Left lung (tissue), 4 donors: ENCODE measurements at regions not wholly inside any gene's neighbourhood (a gene's known extent, or its start where the extent isn't known, plus 50 kb on each side); places are given as distances from the start of the nearest gene placed in this dataset.

ENCODE experiments used
- ATAC-seq: fragments of 200-7000 bp; cut with Tn5 transposase; one replicate; pipeline ENCODE4 v1.9.1; 2020; ENCODE audit warnings: moderate library complexity
- DNase-seq, 4 donors: peaks; one replicate each; pipeline ENCODE4 v3.0.0-alpha.2; 2013 to 2020
- H3K27ac ChIP-seq, 2 donors: fragments of 200-600 bp; sonication (generic) in 1 of 2; one replicate each; pipeline versions ENCODE4 v1.5.0 to v1.8.0; 2020 to 2021
- H3K27me3 ChIP-seq, 2 donors: fragments of 200-600 bp; sonication (generic) in 1 of 2; one replicate each; pipeline versions ENCODE4 v1.5.0 to v1.8.0; 2020 to 2021
- H3K36me3 ChIP-seq, 2 donors: fragments of 200-600 bp; sonication (generic) in 1 of 2; one replicate each; pipeline versions ENCODE4 v1.5.0 to v1.8.0; 2020 to 2021
- H3K4me1 ChIP-seq, 2 donors: fragments of 200-600 bp; one replicate each; pipeline ENCODE4 v1.8.0; 2021
- H3K4me3 ChIP-seq, 2 donors: fragments of 200-600 bp; sonication (generic) in 1 of 2; one replicate each; pipeline versions ENCODE4 v1.5.0 to v1.8.0; 2020 to 2021; ENCODE audit warnings: mild to moderate bottlenecking in 1 of 2
- H3K9me3 ChIP-seq, 2 donors: fragments of 200-600 bp; sonication (generic) in 1 of 2; one replicate each; pipeline versions ENCODE4 v1.5.0 to v1.8.0; 2020 to 2021
- CTCF ChIP-seq, 2 donors: fragments of 200-600 bp; sonication (generic) in 1 of 2; IDR thresholded peaks; one replicate each; pipeline versions ENCODE4 v1.5.0 to v1.8.0; 2021; ENCODE audit warnings: antibody characterized with exemption in 2 of 2
- intact Hi-C, 2 donors: fragments of 100-400 bp; cut with DNase I; formaldehyde crosslinking; loops; one replicate each; pipeline versions ENCODE4 v1.11.2 to v1.14.2; 2022
- donor health status: DM: no; HTN: yes; CAD: no.
- donor health status: DM: no; HTN: no; CAD: no.

- H3K27me3 ChIP-seq = peaks cover 0 to 50% of the 10 kb centered on the region in 2 donors
- intact Hi-C loops = no loop called here
These were observed 51.6 kb upstream of the NLRP1 start for GRCh38 chr17:5635949-5636348.

GRCh38 chr17:5638596-5638995, 54.3 kb upstream of the NLRP1 start:
- ATAC-seq (no peak), DNase-seq (no peak)
- Histone ChIP-seq H3K27me3 (peaks cover 0 to 42% of the 10 kb centered on the region in 2 donors), H3K27ac (no peak overlapping the region), H3K9me3 (no peaks in the 10 kb centered on the region), H3K4me3 (no peak overlapping the region), H3K36me3 (no peaks in the 10 kb centered on the region), H3K4me1 (no peaks in the 10 kb centered on the region)
- intact Hi-C loops = no loop called here
- no peak for TF ChIP-seq CTCF (IDR thresholded peaks at IDR 0.05)

More at GRCh38 chr17:5635949-5636348, 51.6 kb upstream of the NLRP1 start:
- Histone ChIP-seq H3K4me1 (no peaks in the 10 kb centered on the region), H3K9me3 (no peaks in the 10 kb centered on the region), H3K4me3 (no peak overlapping the region), H3K36me3 (no peaks in the 10 kb centered on the region), H3K27ac (no peak overlapping the region)
- ATAC-seq (no peak), DNase-seq (no peak)
- no peak for TF ChIP-seq CTCF (IDR thresholded peaks at IDR 0.05)

- H3K4me1 ChIP-seq = no peaks in the 10 kb centered on the region
- H3K4me3 ChIP-seq = no peak overlapping the region
- H3K9me3 ChIP-seq = no peaks in the 10 kb centered on the region
- no peak for DNase-seq
- H3K36me3 ChIP-seq = no peaks in the 10 kb centered on the region
- no peak overlapping the region for H3K27ac ChIP-seq
- no peak for ATAC-seq
- TF ChIP-seq CTCF (IDR thresholded peaks at IDR 0.05) = no peak
- peaks cover 0 to 37% of the 10 kb centered on the region in 2 donors for H3K27me3 ChIP-seq
- intact Hi-C loops = no loop called here
These were observed 56.4 kb upstream of the NLRP1 start for GRCh38 chr17:5640726-5641125.

GRCh38 chr17:5642752-5643151, 58.4 kb upstream of the NLRP1 start:
- no peaks in the 10 kb centered on the region for H3K4me1 ChIP-seq
- no peaks in the 10 kb centered on the region for H3K36me3 ChIP-seq
- no peak overlapping the region for H3K27ac ChIP-seq
- DNase-seq (no peak), ATAC-seq (no peak)
- H3K9me3 ChIP-seq = no peaks in the 10 kb centered on the region
- H3K4me3 ChIP-seq = no peak overlapping the region
- intact Hi-C loops = no loop called here
- no peak for TF ChIP-seq CTCF (IDR thresholded peaks at IDR 0.05)
- H3K27me3 ChIP-seq = peaks cover 0 to 29% of the 10 kb centered on the region in 2 donors

GRCh38 chr17:5644065-5644464, 59.8 kb upstream of the NLRP1 start:
- intact Hi-C loops = no loop called here
- H3K4me1 ChIP-seq = no peaks in the 10 kb centered on the region
- no peak overlapping the region for H3K4me3 ChIP-seq
- no peaks in the 10 kb centered on the region for H3K9me3 ChIP-seq
- ATAC-seq = no peak
- H3K36me3 ChIP-seq = no peaks in the 10 kb centered on the region
- no peak overlapping the region for H3K27ac ChIP-seq
- H3K27me3 ChIP-seq = peaks cover 0 to 33% of the 10 kb centered on the region in 2 donors
- TF ChIP-seq CTCF (IDR thresholded peaks at IDR 0.05) = no peak
- no peak for DNase-seq
